GM21786 (cell line): ENCODE measurements at regions not wholly inside any gene's neighbourhood (a gene's known extent, or its start where the extent isn't known, plus 50 kb on each side); places are given as distances from the start of the nearest gene placed in this dataset.
"Not testable (repeated sequence)": the region's sequence is repeated elsewhere in the genome, so short reads cannot be mapped to it uniquely, and the experiment has no call there.

Source experiments
- ATAC-seq: cut with Tn5 transposase; IDR thresholded peaks from one replicate; pipeline ENCODE4 v1.9.1; 2021; ENCODE audit not compliant: unreplicated experiment

- ATAC-seq, result no peak
Measured at GRCh38 chr13:23098161-23098907, 82.4 kb upstream of the SGCG start.

DNA sequence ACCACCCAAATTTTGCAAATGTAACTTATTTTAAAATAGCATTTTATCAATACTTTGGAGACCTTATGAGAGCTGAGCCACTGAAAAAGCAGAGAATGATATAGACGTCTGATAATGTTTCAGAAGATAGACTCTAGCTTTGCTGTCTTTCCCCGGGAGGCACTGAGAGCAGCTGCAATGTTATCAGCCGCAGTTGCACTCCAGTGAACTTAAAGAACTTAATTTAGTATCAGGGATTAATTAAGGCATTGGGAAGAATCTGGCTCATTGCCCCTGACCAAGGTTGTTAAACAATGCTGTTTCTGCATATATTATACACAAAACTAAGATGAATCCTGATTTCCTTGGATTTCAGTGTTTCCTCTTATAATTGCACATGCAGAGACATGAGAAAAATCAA, 75.7 kb upstream of the SGCG start:
- ATAC-seq, result no peak

DNA sequence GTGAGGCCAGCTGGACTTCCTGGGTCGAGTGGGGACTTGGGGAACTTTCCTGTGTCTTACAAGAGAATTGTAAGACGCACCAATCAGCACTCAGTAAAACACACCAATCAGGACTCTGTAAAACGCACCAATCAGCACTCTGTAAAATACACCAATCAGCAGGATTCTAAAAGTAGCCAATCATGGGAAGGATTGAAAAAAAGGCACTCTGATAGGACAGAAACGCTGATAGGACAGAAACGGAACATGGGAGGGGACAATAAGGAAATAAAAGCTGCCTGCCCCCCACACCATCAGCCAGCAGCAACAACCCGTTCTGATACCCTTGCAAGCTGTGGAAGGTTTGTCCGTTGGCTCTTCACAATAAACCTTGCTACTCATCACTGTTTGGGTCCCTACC, 73.1 kb upstream of the SGCG start:
- ATAC-seq, result no peak

DNA sequence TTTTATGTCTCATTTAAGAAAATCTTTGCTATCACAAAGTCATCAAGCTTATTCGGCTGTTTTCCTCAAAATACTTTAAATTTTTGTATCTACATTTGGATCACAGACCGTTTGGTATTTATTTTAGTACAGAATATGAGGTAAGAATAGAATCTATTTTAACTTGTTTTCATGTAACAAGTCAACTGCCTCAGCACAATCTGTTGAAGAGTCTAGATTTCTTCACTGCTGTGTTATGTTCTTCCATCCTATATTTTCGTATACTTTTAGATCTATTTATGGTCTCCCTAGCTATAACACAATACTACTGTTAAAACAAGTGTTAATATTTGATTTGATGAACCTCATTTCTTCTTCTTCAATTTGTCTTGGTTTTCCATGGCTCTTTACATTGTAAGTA, 61.6 kb upstream of the SGCG start:
- no peak for ATAC-seq

DNA sequence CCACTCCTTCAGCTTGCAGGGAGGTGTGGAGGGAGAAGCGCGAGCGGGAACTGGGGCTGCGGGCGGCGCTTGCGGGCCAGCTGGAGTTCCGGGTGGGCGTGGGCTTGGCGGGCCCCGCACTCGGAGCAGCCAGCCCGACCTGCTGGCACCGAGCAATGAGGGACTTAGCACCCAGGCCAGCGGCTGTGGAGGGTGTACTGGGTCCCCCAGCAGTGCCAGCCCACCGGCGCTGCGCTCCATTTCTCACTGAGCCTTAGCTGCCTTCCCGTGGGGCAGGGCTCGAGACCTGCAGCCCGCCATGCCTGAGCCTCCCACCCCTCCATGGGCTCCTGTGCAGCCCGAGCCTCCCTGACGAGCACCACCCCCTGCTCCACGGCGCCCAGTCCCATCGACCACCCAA, 53.2 kb upstream of the SGCG start:
- not testable (repeated sequence) for ATAC-seq

DNA sequence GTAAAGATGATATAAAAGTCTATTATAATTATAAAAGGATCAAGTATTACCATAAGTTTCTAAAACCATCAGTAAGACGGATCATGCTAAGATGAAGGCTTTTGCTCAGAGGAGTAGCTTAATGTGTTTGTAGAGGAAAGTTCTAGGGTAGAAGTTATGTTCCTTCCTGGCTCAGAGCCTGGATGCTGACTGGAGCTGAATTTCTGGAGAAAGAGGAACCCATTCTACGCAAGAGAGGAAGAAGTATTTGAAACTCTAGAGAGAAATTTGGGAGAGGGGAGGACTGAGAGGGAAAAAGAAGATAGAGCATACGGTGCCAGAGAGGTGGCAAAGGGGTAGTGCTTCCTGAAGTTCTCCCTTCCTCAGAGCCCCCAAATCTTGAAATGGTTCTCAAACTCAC, 51.4 kb upstream of the SGCG start:
- ATAC-seq, result no peak
